B cell (primary cell): ENCODE measurements at regions not wholly inside any gene's neighbourhood (a gene's known extent, or its start where the extent isn't known, plus 50 kb on each side); places are given as distances from the start of the nearest gene placed in this dataset.

Experiments
- ATAC-seq: fragments of 200-7000 bp; cut with Tn5 transposase; one replicate; pipeline ENCODE4 v1.10.0; 2021; ENCODE audit warnings: low read depth, mild to moderate bottlenecking, moderate number of reproducible peaks, moderate library complexity
- CTCF ChIA-PET: fragments of 350-600 bp; sonication (Branson Sonifier 250); formaldehyde crosslinking; loops from one replicate; lab custom pipeline; 2021; ENCODE audit warnings: antibody characterized with exemption, inconsistent platforms; lab: Charles Lee
- POLR2A ChIA-PET: fragments of 350-600 bp; sonication (Branson Sonifier 250); formaldehyde crosslinking; loops from one replicate; lab custom pipeline; 2021; ENCODE audit warnings: antibody characterized with exemption; lab: Charles Lee
- DNase-seq: peaks from one replicate; pipeline ENCODE4 v3.0.0; 2013
- H2AFZ ChIP-seq: 2 replicates; pipeline ENCODE4 v1.6.1; 2012; ENCODE audit warnings: mild to moderate bottlenecking, low read depth, low read length; ENCODE audit not compliant: insufficient read depth, poor library complexity, severe bottlenecking
- H3K27ac ChIP-seq, 2 donors: 1 replicate in 1 of 2; 2 replicates in 1 of 2; pipeline ENCODE4 v1.5.1; 2012 to 2013; ENCODE audit warnings: low read length in 2 of 2, mild to moderate bottlenecking in 2 of 2, moderate library complexity in 1 of 2
- H3K27me3 ChIP-seq, 4 experiments: fragments of 200-600 bp in 1 of 4; sonication (generic) in 1 of 4; replicated peaks in 1 of 4; 1 replicate in 2 of 4; 2 replicates in 2 of 4; pipeline versions ENCODE4 v1.6.1 to v1.7.0; 2013 to 2016; ENCODE audit warnings: low read length in 3 of 4, mild to moderate bottlenecking in 2 of 4, mixed read lengths in 1 of 4, moderate library complexity in 1 of 4; ENCODE audit not compliant: insufficient read depth in 4 of 4, control insufficient read depth in 3 of 4; ENCODE audit errors: control extremely low read depth in 1 of 4
- H3K36me3 ChIP-seq, 2 experiments: replicated peaks in 1 of 2; 1 replicate in 1 of 2; 2 replicates in 1 of 2; pipeline versions ENCODE4 v1.6.1 to v1.7.1; 2013; ENCODE audit warnings: low read length in 1 of 2; ENCODE audit not compliant: insufficient read depth in 2 of 2, control insufficient read depth in 1 of 2; ENCODE audit errors: control extremely low read depth in 1 of 2, extremely low read depth in 1 of 2
- H3K4me1 ChIP-seq, 2 donors: fragments of 200-600 bp in 1 of 2; sonication (generic) in 1 of 2; 1 replicate in 1 of 2; 2 replicates in 1 of 2; pipeline versions ENCODE4 v1.5.1 to v1.6.1; 2013 to 2017; ENCODE audit warnings: low read length in 2 of 2; ENCODE audit not compliant: control insufficient read depth in 2 of 2, insufficient read depth in 2 of 2
- H3K4me2 ChIP-seq: replicated peaks from 2 replicates; pipeline ENCODE3; 2012; ENCODE audit warnings: mild to moderate bottlenecking, low read depth, low read length; ENCODE audit not compliant: poor library complexity, severe bottlenecking
- H3K4me3 ChIP-seq, 5 experiments: fragments of 200-600 bp in 1 of 5; sonication (generic) in 1 of 5; 1 replicate in 3 of 5; 2 replicates in 2 of 5; pipeline versions ENCODE4 v1.5.1 to v1.7.0; 2011 to 2016; ENCODE audit warnings: low read length in 4 of 5, mild to moderate bottlenecking in 4 of 5, low read depth in 2 of 5, control low read depth in 1 of 5, moderate library complexity in 1 of 5; ENCODE audit not compliant: insufficient read depth in 1 of 5; ENCODE audit errors: control extremely low read depth in 1 of 5, extremely low read depth in 1 of 5
- H3K79me2 ChIP-seq: fragments of 200-600 bp; sonication (generic); one replicate; pipeline ENCODE4 v1.6.0; 2016; ENCODE audit warnings: low read length; ENCODE audit not compliant: control insufficient read depth, insufficient read depth
- H3K9ac ChIP-seq: fragments of 200-600 bp; sonication (generic); 2 replicates; pipeline ENCODE4 v1.6.1; 2017; ENCODE audit warnings: mild to moderate bottlenecking, low read length, moderate library complexity
- H3K9me3 ChIP-seq, 3 donors: one replicate each; pipeline versions ENCODE4 v1.6.1 to v1.7.1; 2013; ENCODE audit warnings: low read length in 2 of 3; ENCODE audit not compliant: control insufficient read depth in 2 of 3, insufficient read depth in 1 of 3; ENCODE audit errors: control extremely low read depth in 1 of 3
- H4K20me1 ChIP-seq: 2 replicates; pipeline ENCODE4 v1.6.0; 2012; ENCODE audit warnings: mild to moderate bottlenecking, low read length; ENCODE audit not compliant: insufficient read depth, control insufficient read depth, poor library complexity, severe bottlenecking
- H3K27ac Mint-ChIP-seq: one replicate; pipeline ENCODE4 v1.8.0; 2021; ENCODE audit warnings: mixed read lengths
- H3K27me3 Mint-ChIP-seq: one replicate; pipeline ENCODE4 v1.8.0; 2021; ENCODE audit warnings: mixed read lengths
- H3K4me1 Mint-ChIP-seq: one replicate; pipeline ENCODE4 v1.8.0; 2021; ENCODE audit warnings: mixed read lengths
- H3K4me3 Mint-ChIP-seq: one replicate; pipeline ENCODE4 v1.8.0; 2021; ENCODE audit warnings: mixed read lengths
- H3K9me3 Mint-ChIP-seq: one replicate; pipeline ENCODE4 v1.8.0; 2022; ENCODE audit warnings: mixed read lengths; ENCODE audit not compliant: insufficient read depth
- CTCF ChIP-seq: fragments of 200-600 bp; IDR thresholded peaks from one replicate; pipeline ENCODE4 v1.8.0; 2022; ENCODE audit warnings: antibody characterized with exemption, mild to moderate bottlenecking
- EZH2 ChIP-seq: IDR thresholded peaks from 2 replicates; pipeline ENCODE4 v1.6.1; 2012; ENCODE audit warnings: borderline replicate concordance, low read depth, mild to moderate bottlenecking, moderate library complexity, low read length; ENCODE audit not compliant: insufficient read depth, poor library complexity, severe bottlenecking
- WGBS: methylation state at CpG from one replicate; pipeline ENCODE4 v1.1.5; 2013; ENCODE audit warnings: missing lambda C conversion rate; ENCODE audit not compliant: insufficient coverage; 5-methylcytosine and 5-hydroxymethylcytosine counted together
- intact Hi-C: fragments of 100-400 bp; cut with micrococcal nuclease; formaldehyde crosslinking; loops from one replicate; pipeline ENCODE4 v1.10.0; 2022

- POLR2A ChIA-PET, result no interaction called here
- Mint-ChIP-seq H3K9me3 (no peaks in the 10 kb centered on the region), H3K27ac (no peak overlapping the region), H3K4me3 (no peak overlapping the region), H3K4me1 (no peaks in the 10 kb centered on the region), H3K27me3 (no peaks in the 10 kb centered on the region)
- H2AFZ ChIP-seq, result no peak overlapping the region
- no peaks in the 10 kb centered on the region for H3K36me3 ChIP-seq
- no peaks in the 10 kb centered on the region for H4K20me1 ChIP-seq
- H3K27me3 ChIP-seq, result no peaks in the 10 kb centered on the region
- H3K9me3 ChIP-seq, result no peaks in the 10 kb centered on the region
- ATAC-seq (no peak), DNase-seq (no peak)
- CTCF ChIA-PET, result no interaction called here
- TF ChIP-seq CTCF (no peak), EZH2 (no peak)
- H3K4me3 ChIP-seq, result no peak overlapping the region
- no peaks in the 10 kb centered on the region for H3K79me2 ChIP-seq
- H3K4me2 ChIP-seq, result no peak overlapping the region
- intact Hi-C loops, result no loop called here
- no CpG with 5 or more reads among the region's 4 CpGs for WGBS
- H3K27ac ChIP-seq, result no peak overlapping the region
- H3K9ac ChIP-seq, result no peak overlapping the region
- H3K4me1 ChIP-seq, result no peaks in the 10 kb centered on the region
Measured at GRCh38 chr4:84085986-84086385, 413.1 kb downstream of the NKX6-1 start.

GRCh38 chr4:84070289-84070688, 428.8 kb downstream of the NKX6-1 start:
- H3K4me1 Mint-ChIP-seq, result no peaks in the 10 kb centered on the region
- ATAC-seq, result no peak
- peaks cover 2% of the 10 kb centered on the region for H3K9me3 Mint-ChIP-seq

More at GRCh38 chr4:84070289-84070688, 428.8 kb downstream of the NKX6-1 start:
- Histone ChIP-seq H3K9ac (no peak overlapping the region), H3K4me2 (no peak overlapping the region), H3K4me3 (no peak overlapping the region), H3K4me1 (no peaks in the 10 kb centered on the region), H3K36me3 (no peaks in the 10 kb centered on the region), H4K20me1 (no peaks in the 10 kb centered on the region), H3K79me2 (no peaks in the 10 kb centered on the region), H2AFZ (no peak overlapping the region), H3K9me3 (peaks cover 0 to 3% (median 0%) of the 10 kb centered on the region in 3 donors), H3K27me3 (no peaks in the 10 kb centered on the region), H3K27ac (no peak overlapping the region)
- 74% methylated on average over 9 of the region's 11 CpGs for WGBS
- intact Hi-C loops, result no loop called here
- H3K27ac Mint-ChIP-seq, result no peak overlapping the region
- ChIA-PET POLR2A (no interaction called here), CTCF (no interaction called here)
- TF ChIP-seq EZH2 (no peak), CTCF (no peak)
- no peak overlapping the region for H3K4me3 Mint-ChIP-seq
- H3K27me3 Mint-ChIP-seq, result no peaks in the 10 kb centered on the region
- no peak for DNase-seq
